ENCODE measurements at regions not wholly inside any gene's neighbourhood (a gene's known extent, or its start where the extent isn't known, plus 50 kb on each side); places are given as distances from the start of the nearest gene placed in this dataset.

DNA sequence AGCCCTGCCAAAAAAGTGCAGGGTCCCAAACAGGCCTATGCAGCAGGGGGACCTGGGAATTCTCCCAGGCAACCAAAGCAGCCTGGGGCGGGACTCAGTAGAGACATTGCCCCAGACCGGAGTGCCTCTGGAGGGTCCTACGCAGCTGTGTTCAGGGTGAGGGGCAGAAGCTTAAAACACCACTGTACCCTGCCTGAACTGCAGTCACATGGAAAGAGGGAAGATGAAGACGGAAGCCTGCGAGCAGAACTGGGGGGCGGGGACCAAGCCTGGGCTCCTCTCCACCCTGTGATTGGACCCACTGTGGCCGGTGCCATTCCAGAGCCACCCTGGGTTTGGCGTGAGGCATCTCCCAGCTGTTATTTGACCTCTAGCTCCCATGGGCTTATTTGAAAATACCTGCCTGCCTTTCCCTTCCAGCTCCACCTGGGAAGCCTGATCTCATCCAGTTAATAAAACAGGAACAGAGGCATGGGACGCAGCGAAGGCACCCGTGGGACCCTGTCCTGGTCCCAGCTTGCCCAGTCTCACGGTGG is 183.1 kb downstream of the SMAD2 start:
- H3K9me3 ChIP-seq (ENCODE audit: control insufficient read depth in 1 of 2, low read length in 2 of 2), result no peaks in the 10 kb centered on the region
- peaks cover 0 to 4% of the 10 kb centered on the region in 2 donors for H3K4me1 ChIP-seq (ENCODE audit: control insufficient read depth in 1 of 2, insufficient read depth in 2 of 2, low read length in 2 of 2)
- H3K9ac ChIP-seq (ENCODE audit: low read depth in 1 of 2, low read length in 2 of 2), result no peak overlapping the region
- H3K36me3 ChIP-seq (ENCODE audit: control insufficient read depth in 1 of 2, insufficient read depth in 2 of 2, low read length in 2 of 2), result no peaks in the 10 kb centered on the region
- H3K27ac ChIP-seq (ENCODE audit: low read depth, low read length), result no peak overlapping the region
- peaks cover 4 to 6% of the 10 kb centered on the region in 2 donors for H3K27me3 ChIP-seq (ENCODE audit: control insufficient read depth in 1 of 2, insufficient read depth in 2 of 2, low read length in 2 of 2)
- H3K4me3 ChIP-seq (ENCODE audit: low read depth in 1 of 2, low read length in 2 of 2), result no peak overlapping the region

GRCh38 chr18:47746615-47747014 is 183.8 kb downstream of the SMAD2 start:
- H3K27me3 ChIP-seq (ENCODE audit: control insufficient read depth in 1 of 2, insufficient read depth in 2 of 2, low read length in 2 of 2), result peaks cover 4 to 6% of the 10 kb centered on the region in 2 donors
- H3K27ac ChIP-seq (ENCODE audit: low read depth, low read length), result no peak overlapping the region
- H3K36me3 ChIP-seq (ENCODE audit: control insufficient read depth in 1 of 2, insufficient read depth in 2 of 2, low read length in 2 of 2), result no peaks in the 10 kb centered on the region
- no peak overlapping the region for H3K9ac ChIP-seq (ENCODE audit: low read depth in 1 of 2, low read length in 2 of 2)
- H3K9me3 ChIP-seq (ENCODE audit: control insufficient read depth in 1 of 2, low read length in 2 of 2), result no peaks in the 10 kb centered on the region
- H3K4me3 ChIP-seq (ENCODE audit: low read depth in 1 of 2, low read length in 2 of 2), result no peak overlapping the region
- peaks cover 0 to 4% of the 10 kb centered on the region in 2 donors for H3K4me1 ChIP-seq (ENCODE audit: control insufficient read depth in 1 of 2, insufficient read depth in 2 of 2, low read length in 2 of 2)

DNA sequence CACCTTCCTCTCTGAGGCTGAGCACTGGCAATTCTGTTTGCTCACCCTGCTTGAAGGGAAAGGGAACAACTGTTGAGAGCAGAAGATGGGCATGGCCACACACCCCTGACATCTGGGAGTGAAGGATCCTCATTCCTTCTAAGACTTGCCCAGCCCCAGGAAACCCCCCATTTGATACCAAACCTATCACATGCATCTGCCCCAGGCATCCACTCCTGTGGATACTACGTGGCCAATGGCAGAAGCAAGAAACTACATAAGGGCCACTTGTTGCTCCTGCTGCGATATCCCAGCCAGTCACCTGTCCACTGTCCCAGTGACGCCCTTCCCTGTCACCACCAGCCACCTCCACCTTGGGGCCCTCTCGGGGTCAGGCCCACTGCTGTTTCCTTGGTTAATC is 185.2 kb downstream of the SMAD2 start:
- Histone ChIP-seq H3K4me3 (ENCODE audit: low read depth in 1 of 2, low read length in 2 of 2) (no peak overlapping the region), H3K9me3 (ENCODE audit: control insufficient read depth in 1 of 2, low read length in 2 of 2) (no peaks in the 10 kb centered on the region), H3K27ac (ENCODE audit: low read depth, low read length) (no peak overlapping the region), H3K36me3 (ENCODE audit: control insufficient read depth in 1 of 2, insufficient read depth in 2 of 2, low read length in 2 of 2) (no peaks in the 10 kb centered on the region), H3K9ac (ENCODE audit: low read depth in 1 of 2, low read length in 2 of 2) (no peak overlapping the region), H3K27me3 (ENCODE audit: control insufficient read depth in 1 of 2, insufficient read depth in 2 of 2, low read length in 2 of 2) (peaks cover 4 to 6% of the 10 kb centered on the region in 2 donors), H3K4me1 (ENCODE audit: control insufficient read depth in 1 of 2, insufficient read depth in 2 of 2, low read length in 2 of 2) (peaks cover 0 to 4% of the 10 kb centered on the region in 2 donors)

GRCh38 chr18:47737956-47738355 is 192.5 kb downstream of the SMAD2 start:
- Histone ChIP-seq H3K27ac (ENCODE audit: low read depth, low read length) (no peak overlapping the region), H3K9me3 (ENCODE audit: control insufficient read depth in 1 of 2, low read length in 2 of 2) (peaks cover 0 to 2% of the 10 kb centered on the region in 2 donors), H3K4me3 (ENCODE audit: low read depth in 1 of 2, low read length in 2 of 2) (no peak overlapping the region), H3K9ac (ENCODE audit: low read depth in 1 of 2, low read length in 2 of 2) (no peak overlapping the region), H3K27me3 (ENCODE audit: control insufficient read depth in 1 of 2, insufficient read depth in 2 of 2, low read length in 2 of 2) (peaks cover 9 to 13% of the 10 kb centered on the region in 2 donors), H3K4me1 (ENCODE audit: control insufficient read depth in 1 of 2, insufficient read depth in 2 of 2, low read length in 2 of 2) (no peaks in the 10 kb centered on the region), H3K36me3 (ENCODE audit: control insufficient read depth in 1 of 2, insufficient read depth in 2 of 2, low read length in 2 of 2) (no peaks in the 10 kb centered on the region)

DNA sequence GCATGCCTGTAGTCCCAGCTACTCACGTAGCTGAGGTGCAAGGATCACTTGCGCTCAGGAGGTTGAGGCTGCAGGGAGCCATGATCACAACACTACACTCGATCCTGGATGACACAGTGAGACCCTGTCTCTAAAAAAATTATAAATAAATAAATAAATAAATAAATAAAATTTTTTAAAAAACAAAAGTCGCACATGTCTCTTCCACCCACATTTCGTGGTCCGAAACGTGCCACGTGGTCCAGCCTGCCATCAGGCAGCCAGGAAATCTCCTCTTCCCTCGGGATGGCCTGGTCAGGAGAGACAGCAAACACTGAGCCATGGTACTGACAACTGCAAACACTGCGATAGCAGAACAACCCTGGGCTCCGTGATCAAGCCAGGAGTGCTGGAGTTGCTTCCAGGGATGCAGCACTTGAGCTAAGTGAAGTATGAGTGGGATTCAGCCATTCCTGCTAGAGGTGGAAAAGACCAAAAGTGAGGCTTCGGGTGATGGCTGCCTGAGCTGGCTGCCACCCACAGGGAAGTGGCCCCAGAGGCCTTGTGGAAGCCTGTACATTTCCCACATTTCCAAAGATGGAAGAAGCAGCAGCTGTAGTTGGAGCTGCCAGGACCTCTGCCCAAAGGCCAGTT is 193.1 kb downstream of the SMAD2 start:
- Histone ChIP-seq H3K27me3 (ENCODE audit: control insufficient read depth in 1 of 2, insufficient read depth in 2 of 2, low read length in 2 of 2) (peaks cover 9 to 19% of the 10 kb centered on the region in 2 donors), H3K4me1 (ENCODE audit: control insufficient read depth in 1 of 2, insufficient read depth in 2 of 2, low read length in 2 of 2) (no peaks in the 10 kb centered on the region), H3K27ac (ENCODE audit: low read depth, low read length) (no peak overlapping the region)

GRCh38 chr18:47736376-47737140 is 193.9 kb downstream of the SMAD2 start:
- H3K4me3 ChIP-seq (ENCODE audit: low read depth in 1 of 2, low read length in 2 of 2), result no peak overlapping the region
- H3K9me3 ChIP-seq (ENCODE audit: control insufficient read depth in 1 of 2, low read length in 2 of 2), result peaks cover 0 to 2% of the 10 kb centered on the region in 2 donors
- H3K27ac ChIP-seq (ENCODE audit: low read depth, low read length), result no peak overlapping the region
- H3K27me3 ChIP-seq (ENCODE audit: control insufficient read depth in 1 of 2, insufficient read depth in 2 of 2, low read length in 2 of 2), result peaks cover 9 to 19% of the 10 kb centered on the region in 2 donors
- H3K9ac ChIP-seq (ENCODE audit: low read depth in 1 of 2, low read length in 2 of 2), result no peak overlapping the region
- H3K4me1 ChIP-seq (ENCODE audit: control insufficient read depth in 1 of 2, insufficient read depth in 2 of 2, low read length in 2 of 2), result no peaks in the 10 kb centered on the region
- H3K36me3 ChIP-seq (ENCODE audit: control insufficient read depth in 1 of 2, insufficient read depth in 2 of 2, low read length in 2 of 2), result no peaks in the 10 kb centered on the region

More for the DNA sequence above, 193.1 kb downstream of the SMAD2 start:
- Histone ChIP-seq H3K9me3 (ENCODE audit: control insufficient read depth in 1 of 2, low read length in 2 of 2) (peaks cover 0 to 2% of the 10 kb centered on the region in 2 donors), H3K9ac (ENCODE audit: low read depth in 1 of 2, low read length in 2 of 2) (no peak overlapping the region), H3K36me3 (ENCODE audit: control insufficient read depth in 1 of 2, insufficient read depth in 2 of 2, low read length in 2 of 2) (no peaks in the 10 kb centered on the region), H3K4me3 (ENCODE audit: low read depth in 1 of 2, low read length in 2 of 2) (no peak overlapping the region)

DNA sequence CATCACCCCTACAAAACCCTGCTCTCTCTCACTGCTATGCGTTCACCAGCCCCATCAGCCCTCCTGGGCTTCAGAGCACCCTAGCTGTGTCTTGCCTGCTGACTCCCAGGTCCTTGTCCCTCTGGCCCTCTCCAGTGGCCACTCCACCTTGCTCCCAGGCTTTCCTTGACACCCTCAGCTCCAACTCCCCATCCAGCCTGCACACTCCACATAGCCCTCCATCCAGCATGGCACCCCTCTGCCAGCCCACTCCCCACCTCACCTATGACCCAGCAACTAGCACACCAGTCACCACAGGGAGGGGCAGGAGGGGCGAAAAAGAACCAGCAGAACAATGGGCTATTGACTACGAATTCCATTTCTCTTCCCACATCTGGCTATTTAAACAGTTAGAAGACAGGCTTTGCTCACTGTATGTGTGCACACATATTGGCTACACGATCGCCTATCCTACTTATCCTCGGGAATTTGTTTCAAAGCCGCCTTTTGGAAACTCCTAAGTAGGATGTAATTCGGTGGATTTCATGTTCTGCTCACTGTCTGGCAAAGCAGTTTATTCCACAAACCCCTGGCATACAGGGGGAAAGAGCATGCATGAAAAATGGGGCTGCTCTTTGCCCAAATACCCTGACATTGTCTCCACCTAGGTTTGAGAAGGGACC is 195.3 kb downstream of the SMAD2 start:
- Histone ChIP-seq H3K36me3 (ENCODE audit: control insufficient read depth in 1 of 2, insufficient read depth in 2 of 2, low read length in 2 of 2) (no peaks in the 10 kb centered on the region), H3K27me3 (ENCODE audit: control insufficient read depth in 1 of 2, insufficient read depth in 2 of 2, low read length in 2 of 2) (peaks cover 9 to 19% of the 10 kb centered on the region in 2 donors), H3K9me3 (ENCODE audit: control insufficient read depth in 1 of 2, low read length in 2 of 2) (peaks cover 0 to 2% of the 10 kb centered on the region in 2 donors), H3K4me3 (ENCODE audit: low read depth in 1 of 2, low read length in 2 of 2) (no peak overlapping the region), H3K4me1 (ENCODE audit: control insufficient read depth in 1 of 2, insufficient read depth in 2 of 2, low read length in 2 of 2) (no peaks in the 10 kb centered on the region), H3K27ac (ENCODE audit: low read depth, low read length) (no peak overlapping the region), H3K9ac (ENCODE audit: low read depth in 1 of 2, low read length in 2 of 2) (no peak overlapping the region)

GRCh38 chr18:47731276-47731675 is 199.2 kb downstream of the SMAD2 start:
- Histone ChIP-seq H3K9ac (ENCODE audit: low read depth in 1 of 2, low read length in 2 of 2) (no peak overlapping the region), H3K27ac (ENCODE audit: low read depth, low read length) (no peak overlapping the region), H3K9me3 (ENCODE audit: control insufficient read depth in 1 of 2, low read length in 2 of 2) (no peaks in the 10 kb centered on the region), H3K4me3 (ENCODE audit: low read depth in 1 of 2, low read length in 2 of 2) (no peak overlapping the region), H3K36me3 (ENCODE audit: control insufficient read depth in 1 of 2, insufficient read depth in 2 of 2, low read length in 2 of 2) (no peaks in the 10 kb centered on the region), H3K27me3 (ENCODE audit: control insufficient read depth in 1 of 2, insufficient read depth in 2 of 2, low read length in 2 of 2) (peaks cover 6 to 19% of the 10 kb centered on the region in 2 donors), H3K4me1 (ENCODE audit: control insufficient read depth in 1 of 2, insufficient read depth in 2 of 2, low read length in 2 of 2) (no peaks in the 10 kb centered on the region)

- H3K27me3 ChIP-seq (ENCODE audit: control insufficient read depth in 1 of 2, insufficient read depth in 2 of 2, low read length in 2 of 2), result peaks cover 6 to 19% of the 10 kb centered on the region in 2 donors
- H3K4me1 ChIP-seq (ENCODE audit: control insufficient read depth in 1 of 2, insufficient read depth in 2 of 2, low read length in 2 of 2), result no peaks in the 10 kb centered on the region
- no peaks in the 10 kb centered on the region for H3K9me3 ChIP-seq (ENCODE audit: control insufficient read depth in 1 of 2, low read length in 2 of 2)
- H3K27ac ChIP-seq (ENCODE audit: low read depth, low read length), result no peak overlapping the region
- H3K9ac ChIP-seq (ENCODE audit: low read depth in 1 of 2, low read length in 2 of 2), result no peak overlapping the region
- no peaks in the 10 kb centered on the region for H3K36me3 ChIP-seq (ENCODE audit: control insufficient read depth in 1 of 2, insufficient read depth in 2 of 2, low read length in 2 of 2)
- no peak overlapping the region for H3K4me3 ChIP-seq (ENCODE audit: low read depth in 1 of 2, low read length in 2 of 2)
Observed at GRCh38 chr18:47730795-47731194, 199.7 kb downstream of the SMAD2 start.

DNA sequence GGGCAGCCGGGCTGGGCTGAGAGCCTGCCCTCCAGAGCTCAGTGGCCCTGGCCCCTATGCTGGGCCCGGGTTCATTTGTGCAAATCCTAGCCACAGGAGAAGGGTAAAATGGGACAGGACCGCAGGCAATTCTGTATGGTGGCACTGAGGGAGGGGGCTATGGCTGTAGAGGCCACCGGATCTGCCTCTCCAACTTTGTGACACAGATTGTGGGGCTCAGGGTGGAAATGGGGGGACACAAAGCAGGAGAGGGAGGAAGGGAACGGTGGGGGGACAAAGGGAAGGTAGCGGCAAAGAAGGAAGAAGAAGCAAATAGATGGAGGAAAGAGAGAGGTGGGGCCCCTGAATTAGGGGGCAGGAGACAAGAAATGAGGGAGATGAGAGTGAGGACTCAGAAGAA is 201.1 kb downstream of the SMAD2 start:
- Histone ChIP-seq H3K27ac (ENCODE audit: low read depth, low read length) (no peak overlapping the region), H3K4me3 (ENCODE audit: low read depth in 1 of 2, low read length in 2 of 2) (no peak overlapping the region), H3K9me3 (ENCODE audit: control insufficient read depth in 1 of 2, low read length in 2 of 2) (no peaks in the 10 kb centered on the region), H3K9ac (ENCODE audit: low read depth in 1 of 2, low read length in 2 of 2) (no peak overlapping the region), H3K36me3 (ENCODE audit: control insufficient read depth in 1 of 2, insufficient read depth in 2 of 2, low read length in 2 of 2) (no peaks in the 10 kb centered on the region), H3K4me1 (ENCODE audit: control insufficient read depth in 1 of 2, insufficient read depth in 2 of 2, low read length in 2 of 2) (no peaks in the 10 kb centered on the region), H3K27me3 (ENCODE audit: control insufficient read depth in 1 of 2, insufficient read depth in 2 of 2, low read length in 2 of 2) (peaks cover 0 to 8% of the 10 kb centered on the region in 2 donors)

Measured in duodenal mucosa (tissue), 2 donors.